GM23338 (cell line): ENCODE measurements at regions not wholly inside any gene's neighbourhood (a gene's known extent, or its start where the extent isn't known, plus 50 kb on each side); places are given as distances from the start of the nearest gene placed in this dataset.

Experiments used
- CREB1 ChIP-seq: fragments of 250-450 bp; sonication (Bioruptor Pico); IDR thresholded peaks from 2 replicates; pipeline ENCODE4 v1.5.0; 2020; ENCODE audit warnings: low read depth, mild to moderate bottlenecking, moderate library complexity
- CTCF ChIP-seq, 2 experiments: fragments of 200-600 bp in 1 of 2; sonication (generic) in 1 of 2; conservative IDR thresholded peaks; 2 replicates each; pipeline versions ENCODE4 v1.5.1 to v1.6.1; 2016 to 2017; ENCODE audit warnings: antibody characterized with exemption in 2 of 2, low read depth in 2 of 2, mild to moderate bottlenecking in 2 of 2, moderate library complexity in 1 of 2
- EZH2phosphoT487 ChIP-seq: fragments of 200-600 bp; sonication (generic); IDR thresholded peaks from one replicate; pipeline ENCODE4 v1.8.1; 2018; ENCODE audit warnings: antibody characterized with exemption; ENCODE audit not compliant: unreplicated experiment
- JUNB ChIP-seq: IDR thresholded peaks from one replicate; pipeline ENCODE4 v1.6.1; 2016; ENCODE audit warnings: antibody characterized with exemption; ENCODE audit not compliant: unreplicated experiment
- POLR2AphosphoS5 ChIP-seq: IDR thresholded peaks from 2 replicates; pipeline ENCODE4 v1.6.1; 2016; ENCODE audit warnings: antibody characterized with exemption, low read depth
- STAT1 ChIP-seq: IDR thresholded peaks from one replicate; pipeline ENCODE4 v1.6.1; 2016; ENCODE audit warnings: antibody characterized with exemption; ENCODE audit not compliant: unreplicated experiment
- ZNF331 ChIP-seq: fragments of 250-450 bp; sonication (Bioruptor Pico); IDR thresholded peaks from 2 replicates; pipeline ENCODE4 v1.5.0; 2020; ENCODE audit warnings: low read depth, mild to moderate bottlenecking, moderate library complexity
- ZNF462 ChIP-seq: fragments of 250-450 bp; sonication (Bioruptor Pico); IDR thresholded peaks from 2 replicates; pipeline ENCODE4 v1.5.0; 2020; ENCODE audit warnings: mild to moderate bottlenecking, moderate library complexity
- TF ChIP-seq, protein P1 (sequence below): IDR thresholded peaks from one replicate; pipeline ENCODE4 v1.6.1; 2018; ENCODE audit warnings: antibody characterized with exemption; ENCODE audit not compliant: unreplicated experiment

- TF ChIP-seq ZNF462 (CRISPR knock-in tag) (no peak), EZH2phosphoT487 (no peak), CTCF (conservative IDR thresholded peaks at IDR 0.05; ENCODE audit: low read depth in 2 of 2) (no peak), JUNB (no peak), ZNF331 (CRISPR knock-in tag) (no peak), STAT1 (no peak), POLR2AphosphoS5 (no peak), CREB1 (CRISPR knock-in tag) (no peak)
- TF ChIP-seq, protein P1, sequence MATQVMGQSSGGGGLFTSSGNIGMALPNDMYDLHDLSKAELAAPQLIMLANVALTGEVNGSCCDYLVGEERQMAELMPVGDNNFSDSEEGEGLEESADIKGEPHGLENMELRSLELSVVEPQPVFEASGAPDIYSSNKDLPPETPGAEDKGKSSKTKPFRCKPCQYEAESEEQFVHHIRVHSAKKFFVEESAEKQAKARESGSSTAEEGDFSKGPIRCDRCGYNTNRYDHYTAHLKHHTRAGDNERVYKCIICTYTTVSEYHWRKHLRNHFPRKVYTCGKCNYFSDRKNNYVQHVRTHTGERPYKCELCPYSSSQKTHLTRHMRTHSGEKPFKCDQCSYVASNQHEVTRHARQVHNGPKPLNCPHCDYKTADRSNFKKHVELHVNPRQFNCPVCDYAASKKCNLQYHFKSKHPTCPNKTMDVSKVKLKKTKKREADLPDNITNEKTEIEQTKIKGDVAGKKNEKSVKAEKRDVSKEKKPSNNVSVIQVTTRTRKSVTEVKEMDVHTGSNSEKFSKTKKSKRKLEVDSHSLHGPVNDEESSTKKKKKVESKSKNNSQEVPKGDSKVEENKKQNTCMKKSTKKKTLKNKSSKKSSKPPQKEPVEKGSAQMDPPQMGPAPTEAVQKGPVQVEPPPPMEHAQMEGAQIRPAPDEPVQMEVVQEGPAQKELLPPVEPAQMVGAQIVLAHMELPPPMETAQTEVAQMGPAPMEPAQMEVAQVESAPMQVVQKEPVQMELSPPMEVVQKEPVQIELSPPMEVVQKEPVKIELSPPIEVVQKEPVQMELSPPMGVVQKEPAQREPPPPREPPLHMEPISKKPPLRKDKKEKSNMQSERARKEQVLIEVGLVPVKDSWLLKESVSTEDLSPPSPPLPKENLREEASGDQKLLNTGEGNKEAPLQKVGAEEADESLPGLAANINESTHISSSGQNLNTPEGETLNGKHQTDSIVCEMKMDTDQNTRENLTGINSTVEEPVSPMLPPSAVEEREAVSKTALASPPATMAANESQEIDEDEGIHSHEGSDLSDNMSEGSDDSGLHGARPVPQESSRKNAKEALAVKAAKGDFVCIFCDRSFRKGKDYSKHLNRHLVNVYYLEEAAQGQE, result no peak
These were observed 304.5 kb upstream of the ROPN1 start (continued) for GRCh38 chr3:124296406-124296805.
